T47D (cell line): ENCODE measurements at regions not wholly inside any gene's neighbourhood (a gene's known extent, or its start where the extent isn't known, plus 50 kb on each side); places are given as distances from the start of the nearest gene placed in this dataset.

Source experiments
- DNase-seq, 2 experiments: peaks; one replicate each; pipeline versions ENCODE4 v3.0.0 to v3.0.0-alpha.2; 2011 to 2012; ENCODE audit warnings: low read depth in 1 of 2, low spot score in 1 of 2
- JUND ChIP-seq: IDR thresholded peaks from 2 replicates; pipeline ENCODE4 v1.6.1; 2012; ENCODE audit warnings: low read depth
- in situ Hi-C: cut with HindIII; loops from 2 replicates; pipeline ENCODE4 v1.10.0; 2016; ENCODE audit warnings: low sequenced_read_pairs, low pct_unique_long_range_greater_than_20kb

- no peak for TF ChIP-seq JUND
- in situ Hi-C loops = no loop called here
- DNase-seq = no peak
These were observed 60.3 kb upstream of the DAB2 start for GRCh38 chr5:39485079-39485478.

DNA sequence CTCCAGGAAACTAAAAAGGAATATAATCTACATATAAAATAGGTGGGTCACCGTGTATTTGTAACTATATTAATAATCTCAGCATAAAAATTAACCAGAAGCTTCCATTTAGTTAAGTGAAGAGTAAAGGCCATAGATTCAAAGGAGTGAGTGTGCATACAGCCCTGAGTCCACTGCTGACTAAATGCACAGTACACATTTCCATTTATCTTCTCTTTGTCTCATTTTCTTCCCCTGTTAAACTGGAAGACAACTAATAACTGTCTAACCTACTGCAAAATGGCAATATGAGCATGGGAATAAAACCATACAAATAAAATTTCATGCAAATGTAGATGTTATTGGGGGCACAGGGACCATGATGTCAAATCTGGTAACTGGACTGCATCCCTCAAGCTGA lies 59.9 kb upstream of the DAB2 start:
- TF ChIP-seq JUND = no peak

GRCh38 chr5:39482098-39482497 lies 57.3 kb upstream of the DAB2 start:
- in situ Hi-C loops = no loop called here
- no peak for DNase-seq
- no peak for TF ChIP-seq JUND

More for the DNA sequence above, 59.9 kb upstream of the DAB2 start:
- in situ Hi-C loops = no loop called here
- no peak for DNase-seq

DNA sequence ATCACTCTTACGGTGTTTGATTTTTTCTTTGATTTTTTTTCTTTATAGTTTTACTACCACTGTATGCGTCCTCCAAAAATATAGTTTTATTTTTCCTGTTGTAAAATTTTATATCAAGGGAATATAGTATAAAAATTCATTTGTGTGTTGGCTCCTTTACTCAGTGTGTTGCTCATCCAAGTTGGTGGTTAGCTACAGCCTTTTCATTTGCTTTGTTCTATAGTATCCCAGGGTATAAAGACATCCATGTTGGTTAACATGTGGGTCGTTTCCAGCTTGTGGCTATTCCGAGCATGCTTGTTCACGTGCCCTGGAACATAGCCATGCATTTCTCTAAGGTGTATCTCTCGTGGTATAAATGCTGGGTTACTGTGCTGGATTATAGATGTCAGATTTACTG lies 54.8 kb upstream of the DAB2 start:
- no peak for TF ChIP-seq JUND
- in situ Hi-C loops = no loop called here
- no peak for DNase-seq

DNA sequence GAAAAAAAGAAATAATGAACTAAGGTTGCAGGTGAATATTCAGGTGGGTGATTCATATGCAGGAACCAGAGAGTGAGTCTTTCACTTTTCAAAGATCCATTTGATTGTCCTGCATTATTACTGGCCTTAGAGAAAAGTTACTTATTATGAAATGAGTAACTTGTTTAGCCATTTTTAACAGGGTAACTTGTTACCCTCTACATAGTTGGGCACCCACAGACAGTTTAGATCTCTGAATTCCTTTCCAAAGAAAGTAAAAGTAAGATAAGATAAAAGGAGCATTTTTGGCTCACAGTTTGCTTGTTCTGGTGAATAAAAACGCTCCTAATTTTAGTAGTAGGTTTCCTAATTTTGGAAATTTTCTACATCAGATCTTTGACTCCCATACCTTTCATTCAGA lies 54.1 kb upstream of the DAB2 start:
- no peak for TF ChIP-seq JUND
- in situ Hi-C loops = no loop called here
- no peak for DNase-seq

- no peak for DNase-seq
- in situ Hi-C loops = no loop called here
- TF ChIP-seq JUND = no peak
These were observed 52.1 kb upstream of the DAB2 start for GRCh38 chr5:39476843-39477220.

GRCh38 chr5:39475881-39476842 lies 51.4 kb upstream of the DAB2 start:
- in situ Hi-C loops = no loop called here
- DNase-seq = no peak
- TF ChIP-seq JUND = no peak

GRCh38 chr5:39475159-39475571 lies 50.4 kb upstream of the DAB2 start:
- in situ Hi-C loops = no loop called here
- no peak for TF ChIP-seq JUND
- no peak for DNase-seq
